Adipocyte (in vitro differentiated cells): ENCODE measurements at regions not wholly inside any gene's neighbourhood (a gene's known extent, or its start where the extent isn't known, plus 50 kb on each side); places are given as distances from the start of the nearest gene placed in this dataset.

ENCODE experiments used
- DNase-seq: peaks from one replicate; pipeline ENCODE4 v3.0.0-alpha.2; 2015; ENCODE audit warnings: low read depth
- H3K27me3 ChIP-seq: replicated peaks from 2 replicates; pipeline ENCODE4 v1.7.0; 2013; ENCODE audit warnings: mild to moderate bottlenecking, low read length, moderate library complexity; ENCODE audit not compliant: control insufficient read depth, insufficient read depth
- H3K36me3 ChIP-seq: 2 replicates; pipeline ENCODE4 v1.7.0; 2013; ENCODE audit warnings: low read length, mild to moderate bottlenecking, moderate library complexity; ENCODE audit not compliant: control insufficient read depth, insufficient read depth, severe bottlenecking
- H3K4me1 ChIP-seq: 2 replicates; pipeline ENCODE4 v1.7.0; 2013; ENCODE audit warnings: mild to moderate bottlenecking, low read length, moderate library complexity; ENCODE audit not compliant: control insufficient read depth, insufficient read depth
- H3K4me3 ChIP-seq: 2 replicates; pipeline ENCODE4 v1.7.0; 2013; ENCODE audit warnings: mild to moderate bottlenecking, low read length, moderate library complexity
- H3K9ac ChIP-seq: 2 replicates; pipeline ENCODE4 v1.7.0; 2013; ENCODE audit warnings: mild to moderate bottlenecking, low read length, moderate library complexity
- H3K9me3 ChIP-seq: 2 replicates; pipeline ENCODE4 v1.7.0; 2013; ENCODE audit warnings: mild to moderate bottlenecking, low read length, moderate library complexity; ENCODE audit not compliant: control insufficient read depth

GRCh38 chr10:63766745-63767137 lies 245.5 kb downstream of the REEP3 start:
- Histone ChIP-seq H3K9me3 (no peaks in the 10 kb centered on the region), H3K4me3 (peak overlapping the region; percentile 55), H3K36me3 (no peaks in the 10 kb centered on the region), H3K9ac (peak overlapping the region; percentile 60), H3K4me1 (peaks cover 23% of the 10 kb centered on the region), H3K27me3 (no peaks in the 10 kb centered on the region)
- peak; percentile 48 for DNase-seq

- H3K4me1 ChIP-seq, result peaks cover 23% of the 10 kb centered on the region
- peak overlapping the region; percentile 55 for H3K4me3 ChIP-seq
- H3K9ac ChIP-seq, result peak overlapping the region; percentile 60
- H3K36me3 ChIP-seq, result no peaks in the 10 kb centered on the region
- no peaks in the 10 kb centered on the region for H3K27me3 ChIP-seq
- peak; percentile 79 for DNase-seq
- H3K9me3 ChIP-seq, result no peaks in the 10 kb centered on the region
Measured at GRCh38 chr10:63767138-63767801, 246.1 kb downstream of the REEP3 start.

- H3K4me3 ChIP-seq, result no peak overlapping the region
- no peak for DNase-seq
Measured at GRCh38 chr10:63769367-63769766, 248.2 kb downstream of the REEP3 start.

GRCh38 chr10:63770523-63770922 lies 249.3 kb downstream of the REEP3 start:
- H3K9ac ChIP-seq, result no peak overlapping the region
- no peaks in the 10 kb centered on the region for H3K27me3 ChIP-seq
- no peak for DNase-seq
- H3K9me3 ChIP-seq, result no peaks in the 10 kb centered on the region
- H3K36me3 ChIP-seq, result no peaks in the 10 kb centered on the region
- H3K4me1 ChIP-seq, result peaks cover 23% of the 10 kb centered on the region
- no peak overlapping the region for H3K4me3 ChIP-seq

More at GRCh38 chr10:63769367-63769766, 248.2 kb downstream of the REEP3 start:
- Histone ChIP-seq H3K9ac (no peak overlapping the region), H3K4me1 (peaks cover 23% of the 10 kb centered on the region), H3K27me3 (no peaks in the 10 kb centered on the region), H3K36me3 (no peaks in the 10 kb centered on the region), H3K9me3 (no peaks in the 10 kb centered on the region)

GRCh38 chr10:63772491-63772890 lies 251.3 kb downstream of the REEP3 start:
- Histone ChIP-seq H3K9me3 (no peaks in the 10 kb centered on the region), H3K4me3 (no peak overlapping the region), H3K36me3 (no peaks in the 10 kb centered on the region), H3K9ac (no peak overlapping the region), H3K4me1 (peaks cover 19% of the 10 kb centered on the region), H3K27me3 (peaks cover 9% of the 10 kb centered on the region)
- DNase-seq, result peak; percentile 16

- Histone ChIP-seq H3K27me3 (peaks cover 9% of the 10 kb centered on the region), H3K4me1 (peaks cover 14% of the 10 kb centered on the region), H3K9ac (no peak overlapping the region), H3K36me3 (no peaks in the 10 kb centered on the region), H3K4me3 (no peak overlapping the region), H3K9me3 (no peaks in the 10 kb centered on the region)
- no peak for DNase-seq
Measured at GRCh38 chr10:63773106-63773505, 251.9 kb downstream of the REEP3 start.

DNA sequence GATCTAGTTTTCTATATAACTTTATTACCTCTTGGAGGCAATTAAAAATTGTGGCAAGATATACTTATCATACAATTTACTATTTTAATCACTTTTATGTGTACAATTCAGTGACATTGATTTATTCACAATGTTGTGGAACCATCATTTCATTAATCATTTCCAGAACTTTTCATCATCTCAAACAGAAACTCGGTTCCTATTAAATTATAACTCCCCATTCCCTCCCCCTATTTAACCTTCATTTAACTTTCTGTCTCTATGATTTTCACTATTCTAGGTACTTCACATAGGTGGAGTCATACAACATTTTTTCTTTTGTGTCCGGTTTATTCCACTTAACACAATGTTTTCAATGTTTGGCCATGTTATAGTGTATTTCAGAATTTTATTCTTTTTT lies 252.8 kb downstream of the REEP3 start:
- peaks cover 9% of the 10 kb centered on the region for H3K27me3 ChIP-seq
- peaks cover 7% of the 10 kb centered on the region for H3K4me1 ChIP-seq
- no peak for DNase-seq
- H3K4me3 ChIP-seq, result no peak overlapping the region
- H3K36me3 ChIP-seq, result no peaks in the 10 kb centered on the region
- H3K9me3 ChIP-seq, result no peaks in the 10 kb centered on the region
- H3K9ac ChIP-seq, result no peak overlapping the region

DNA sequence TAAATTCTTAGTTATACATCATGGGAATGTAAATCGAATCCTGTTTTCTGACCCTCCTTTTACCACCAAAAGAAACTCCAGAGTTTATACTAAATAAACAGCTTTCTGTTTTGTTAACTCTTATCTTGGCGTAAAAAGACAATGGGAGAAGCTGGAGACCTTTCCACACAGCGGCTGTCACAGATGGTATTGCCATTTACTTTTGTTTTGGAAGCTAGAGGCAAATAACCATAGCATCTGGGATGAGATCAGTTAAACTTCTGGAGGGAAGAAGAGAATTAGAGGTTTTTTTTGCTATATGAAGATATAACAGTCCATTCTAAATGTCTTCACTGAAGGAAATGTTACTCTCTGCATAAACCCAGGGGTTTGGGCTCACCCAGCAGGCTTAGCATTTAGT lies 258.9 kb downstream of the REEP3 start:
- Histone ChIP-seq H3K27me3 (peaks cover 9% of the 10 kb centered on the region), H3K4me1 (peaks cover 7% of the 10 kb centered on the region), H3K36me3 (no peaks in the 10 kb centered on the region), H3K9me3 (no peaks in the 10 kb centered on the region), H3K9ac (no peak overlapping the region), H3K4me3 (no peak overlapping the region)
- DNase-seq, result no peak

DNA sequence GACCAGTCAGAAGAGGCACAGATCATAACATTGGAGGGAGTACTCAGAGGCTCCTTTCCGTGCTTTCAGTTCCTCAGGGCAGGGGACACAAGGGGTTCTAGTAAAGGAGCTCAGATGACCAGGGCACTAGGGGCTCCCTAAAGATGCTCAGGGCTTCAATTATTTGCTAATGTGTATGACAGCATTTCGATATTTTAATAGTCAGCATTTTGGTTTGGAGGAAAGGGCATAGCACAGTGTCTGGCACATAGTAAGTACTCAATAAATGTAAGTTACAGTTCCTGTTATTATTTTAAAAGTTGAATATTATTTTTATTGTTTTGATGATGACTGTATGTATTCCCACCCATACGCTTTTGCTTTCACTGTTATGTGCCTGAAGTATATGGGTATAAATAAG lies 260.0 kb downstream of the REEP3 start:
- Histone ChIP-seq H3K27me3 (peaks cover 9% of the 10 kb centered on the region), H3K9ac (no peak overlapping the region), H3K4me1 (peaks cover 1% of the 10 kb centered on the region), H3K9me3 (no peaks in the 10 kb centered on the region), H3K36me3 (no peaks in the 10 kb centered on the region), H3K4me3 (no peak overlapping the region)
- DNase-seq, result no peak

- no peaks in the 10 kb centered on the region for H3K9me3 ChIP-seq
- H3K4me3 ChIP-seq, result no peak overlapping the region
- peaks cover 2% of the 10 kb centered on the region for H3K27me3 ChIP-seq
- no peaks in the 10 kb centered on the region for H3K4me1 ChIP-seq
- no peaks in the 10 kb centered on the region for H3K36me3 ChIP-seq
- no peak overlapping the region for H3K9ac ChIP-seq
- DNase-seq, result no peak
Measured at GRCh38 chr10:63783882-63784281, 262.7 kb downstream of the REEP3 start.

DNA sequence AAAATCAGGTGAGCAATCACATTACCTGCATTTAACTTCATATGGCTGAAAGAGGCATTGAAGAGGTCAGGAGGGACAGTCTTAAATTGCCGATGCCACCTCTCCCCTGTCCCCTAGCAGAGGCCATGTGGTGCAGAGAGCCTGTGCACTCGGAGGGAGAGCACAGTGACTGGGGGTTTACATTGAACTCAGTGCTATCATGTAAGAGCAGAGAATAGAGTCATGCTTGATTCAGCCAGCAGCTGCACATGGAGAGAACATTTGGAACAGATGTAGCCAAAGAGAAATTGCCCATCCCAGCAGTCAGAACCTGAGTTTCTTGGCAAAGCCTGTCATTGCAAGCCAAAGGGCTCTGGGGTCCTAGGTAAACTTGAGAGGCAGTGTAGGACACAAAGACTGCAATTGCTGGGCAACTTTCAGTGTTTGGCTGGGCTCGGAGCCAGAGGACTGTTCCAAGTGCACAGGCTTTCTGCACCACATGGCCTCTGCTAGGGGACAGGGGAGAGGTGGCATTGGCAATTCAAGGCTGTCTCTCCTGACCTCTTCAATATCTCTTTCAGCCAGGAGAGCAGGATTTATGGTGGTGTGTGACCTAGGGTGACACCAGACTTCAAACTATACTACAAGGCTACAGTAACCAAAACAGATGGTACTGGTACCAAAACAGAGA lies 267.1 kb downstream of the REEP3 start:
- H3K27me3 ChIP-seq, result peaks cover 2% of the 10 kb centered on the region
- no peak for DNase-seq
- no peaks in the 10 kb centered on the region for H3K36me3 ChIP-seq
- H3K9me3 ChIP-seq, result peaks cover 6% of the 10 kb centered on the region
- H3K9ac ChIP-seq, result no peak overlapping the region
- no peak overlapping the region for H3K4me3 ChIP-seq
- no peaks in the 10 kb centered on the region for H3K4me1 ChIP-seq
